ENCODE measurements at regions not wholly inside any gene's neighbourhood (a gene's known extent, or its start where the extent isn't known, plus 50 kb on each side); places are given as distances from the start of the nearest gene placed in this dataset.
"Not testable (repeated sequence)": the region's sequence is repeated elsewhere in the genome, so short reads cannot be mapped to it uniquely, and the experiment has no call there.

DNA sequence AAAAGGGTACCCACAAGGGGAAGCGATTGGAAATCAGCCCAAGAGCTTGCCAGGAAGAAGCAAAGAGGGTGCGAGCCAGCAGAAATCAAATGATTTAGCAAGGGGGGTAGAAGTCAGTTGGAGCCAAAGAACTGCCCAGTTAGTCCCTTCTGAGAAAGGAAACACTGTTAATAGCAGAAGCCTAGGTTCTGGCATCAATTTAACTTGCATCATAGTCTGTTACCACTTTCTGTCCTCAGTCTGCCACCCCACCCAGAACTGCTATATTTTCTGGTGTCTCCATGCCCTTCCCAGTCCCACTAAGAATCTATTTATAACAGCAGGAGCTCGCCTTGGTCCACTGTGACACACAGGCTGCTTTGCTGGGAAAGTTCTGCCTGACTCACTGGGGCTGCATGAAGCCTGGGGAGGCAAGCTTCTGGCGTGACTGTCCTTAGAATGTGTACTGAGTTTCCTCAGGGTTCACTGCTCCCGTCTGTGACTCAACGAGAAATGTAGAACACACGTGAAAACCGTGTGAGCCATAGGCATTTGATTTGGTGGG is 157.8 kb upstream of the TTC29 start:
- DNase-seq (no peak), ATAC-seq (peak in 3 of 4 donors; percentile 64 to 85 (median 68)), FAIRE-seq (no peak)
- WGBS, 2 donors: 37 to 44% methylated on average over 8 of the region's 8 CpGs
- no peaks in the 10 kb centered on the region for H3K36me3 ChIP-seq
- H3K4me1 ChIP-seq: no peaks in the 10 kb centered on the region
- H3K4me3 ChIP-seq: no peak overlapping the region
- intact Hi-C loops (cut with DNase I): no loop called here
- no peak overlapping the region for H3K27ac ChIP-seq
- TF ChIP-seq, protein P1, sequence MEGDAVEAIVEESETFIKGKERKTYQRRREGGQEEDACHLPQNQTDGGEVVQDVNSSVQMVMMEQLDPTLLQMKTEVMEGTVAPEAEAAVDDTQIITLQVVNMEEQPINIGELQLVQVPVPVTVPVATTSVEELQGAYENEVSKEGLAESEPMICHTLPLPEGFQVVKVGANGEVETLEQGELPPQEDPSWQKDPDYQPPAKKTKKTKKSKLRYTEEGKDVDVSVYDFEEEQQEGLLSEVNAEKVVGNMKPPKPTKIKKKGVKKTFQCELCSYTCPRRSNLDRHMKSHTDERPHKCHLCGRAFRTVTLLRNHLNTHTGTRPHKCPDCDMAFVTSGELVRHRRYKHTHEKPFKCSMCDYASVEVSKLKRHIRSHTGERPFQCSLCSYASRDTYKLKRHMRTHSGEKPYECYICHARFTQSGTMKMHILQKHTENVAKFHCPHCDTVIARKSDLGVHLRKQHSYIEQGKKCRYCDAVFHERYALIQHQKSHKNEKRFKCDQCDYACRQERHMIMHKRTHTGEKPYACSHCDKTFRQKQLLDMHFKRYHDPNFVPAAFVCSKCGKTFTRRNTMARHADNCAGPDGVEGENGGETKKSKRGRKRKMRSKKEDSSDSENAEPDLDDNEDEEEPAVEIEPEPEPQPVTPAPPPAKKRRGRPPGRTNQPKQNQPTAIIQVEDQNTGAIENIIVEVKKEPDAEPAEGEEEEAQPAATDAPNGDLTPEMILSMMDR (IDR thresholded peaks at IDR 0.05): no peak
- no peaks in the 10 kb centered on the region for H3K9me3 ChIP-seq
- peaks cover 0 to 5% (median 0%) of the 10 kb centered on the region in 4 donors for H3K27me3 ChIP-seq

DNA sequence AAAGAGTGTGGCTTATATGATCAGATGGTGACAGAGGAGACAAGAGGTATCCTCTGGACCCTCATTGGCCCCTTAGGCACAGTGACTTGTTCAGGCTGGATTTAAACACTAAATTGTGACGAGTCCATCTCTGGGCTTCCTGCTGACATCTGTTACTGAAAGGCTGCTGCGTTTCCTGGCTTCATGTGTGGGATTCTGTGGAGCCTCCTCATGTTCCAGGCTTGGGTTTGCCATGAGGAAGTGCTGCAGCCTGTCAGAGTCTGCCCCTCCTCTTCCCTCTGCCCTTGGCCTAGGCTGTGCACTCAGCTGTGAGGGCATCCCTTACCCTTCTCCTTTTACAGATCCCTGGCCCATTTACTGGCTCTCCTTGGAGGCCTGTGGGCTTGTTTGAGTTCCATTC is 159.1 kb upstream of the TTC29 start:
- TF ChIP-seq, protein P1 (IDR thresholded peaks at IDR 0.05): no peak
- Histone ChIP-seq H3K27ac (no peak overlapping the region), H3K27me3 (peaks cover 0 to 5% (median 0%) of the 10 kb centered on the region in 4 donors), H3K4me1 (no peaks in the 10 kb centered on the region), H3K36me3 (no peaks in the 10 kb centered on the region), H3K9me3 (no peaks in the 10 kb centered on the region), H3K4me3 (no peak overlapping the region)
- ATAC-seq (peak in 1 of 4 donors; percentile 50), FAIRE-seq (no peak), DNase-seq (no peak)
- intact Hi-C loops (cut with DNase I): no loop called here
- WGBS, 2 donors: 47 to 70% methylated on average over 2 of the region's 2 CpGs

DNA sequence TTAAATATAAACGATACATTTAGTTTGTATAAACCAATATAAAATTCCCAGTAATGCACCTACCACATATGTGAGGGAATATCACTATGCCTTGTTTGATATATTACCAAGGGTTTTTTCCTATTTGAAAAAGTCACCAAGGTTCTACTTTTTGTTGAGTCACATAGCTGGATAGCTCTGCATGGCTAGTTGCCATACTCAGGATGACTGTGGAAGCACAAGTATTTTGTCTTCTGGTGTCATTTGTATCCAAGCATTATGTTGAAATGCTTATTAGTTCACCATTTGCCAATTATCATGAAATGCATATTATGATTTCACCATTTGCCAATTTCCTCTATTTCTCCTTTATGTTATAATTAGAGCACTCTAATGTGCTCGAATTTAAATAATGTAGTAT is 162.7 kb upstream of the TTC29 start:
- Histone ChIP-seq H3K9me3 (no peaks in the 10 kb centered on the region), H3K4me1 (no peaks in the 10 kb centered on the region), H3K27ac (no peak overlapping the region), H3K27me3 (no peaks in the 10 kb centered on the region), H3K36me3 (no peaks in the 10 kb centered on the region), H3K4me3 (no peak overlapping the region)
- DNase-seq (no peak), ATAC-seq (no peak), FAIRE-seq (no peak)
- intact Hi-C loops (cut with DNase I): no loop called here
- 60 to 72% methylated on average over 2 of the region's 2 CpGs for WGBS, 2 donors
- TF ChIP-seq, protein P1 (IDR thresholded peaks at IDR 0.05): no peak

DNA sequence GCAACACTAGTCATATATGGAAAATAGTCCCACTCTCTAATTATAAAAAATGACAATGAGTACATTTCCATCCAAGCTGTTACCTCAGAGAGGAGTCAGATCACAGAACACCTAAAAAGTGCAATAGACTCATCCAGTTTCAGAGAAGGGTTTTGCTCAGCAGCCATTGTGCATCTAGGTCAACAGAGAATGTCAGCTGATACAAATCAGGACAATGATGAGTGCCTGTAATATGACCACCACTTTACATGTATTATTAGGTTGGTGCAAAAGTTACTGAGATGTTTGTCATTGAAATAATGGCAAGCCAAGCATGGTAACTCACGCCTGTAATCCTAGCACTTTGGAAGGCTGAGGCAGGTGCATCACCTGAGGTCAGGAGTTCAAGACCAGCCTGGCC is 164.1 kb upstream of the TTC29 start:
- no peaks in the 10 kb centered on the region for H3K4me1 ChIP-seq
- ATAC-seq (no peak), FAIRE-seq (no peak), DNase-seq (no peak)
- TF ChIP-seq, protein P1 (IDR thresholded peaks at IDR 0.05): no peak
- 61 to 70% methylated on average over 1 of the region's 1 CpG for WGBS, 2 donors
- intact Hi-C loops (cut with DNase I): no loop called here
- no peak overlapping the region for H3K27ac ChIP-seq
- H3K36me3 ChIP-seq: no peaks in the 10 kb centered on the region
- H3K27me3 ChIP-seq: no peaks in the 10 kb centered on the region
- H3K9me3 ChIP-seq: no peaks in the 10 kb centered on the region
- no peak overlapping the region for H3K4me3 ChIP-seq

DNA sequence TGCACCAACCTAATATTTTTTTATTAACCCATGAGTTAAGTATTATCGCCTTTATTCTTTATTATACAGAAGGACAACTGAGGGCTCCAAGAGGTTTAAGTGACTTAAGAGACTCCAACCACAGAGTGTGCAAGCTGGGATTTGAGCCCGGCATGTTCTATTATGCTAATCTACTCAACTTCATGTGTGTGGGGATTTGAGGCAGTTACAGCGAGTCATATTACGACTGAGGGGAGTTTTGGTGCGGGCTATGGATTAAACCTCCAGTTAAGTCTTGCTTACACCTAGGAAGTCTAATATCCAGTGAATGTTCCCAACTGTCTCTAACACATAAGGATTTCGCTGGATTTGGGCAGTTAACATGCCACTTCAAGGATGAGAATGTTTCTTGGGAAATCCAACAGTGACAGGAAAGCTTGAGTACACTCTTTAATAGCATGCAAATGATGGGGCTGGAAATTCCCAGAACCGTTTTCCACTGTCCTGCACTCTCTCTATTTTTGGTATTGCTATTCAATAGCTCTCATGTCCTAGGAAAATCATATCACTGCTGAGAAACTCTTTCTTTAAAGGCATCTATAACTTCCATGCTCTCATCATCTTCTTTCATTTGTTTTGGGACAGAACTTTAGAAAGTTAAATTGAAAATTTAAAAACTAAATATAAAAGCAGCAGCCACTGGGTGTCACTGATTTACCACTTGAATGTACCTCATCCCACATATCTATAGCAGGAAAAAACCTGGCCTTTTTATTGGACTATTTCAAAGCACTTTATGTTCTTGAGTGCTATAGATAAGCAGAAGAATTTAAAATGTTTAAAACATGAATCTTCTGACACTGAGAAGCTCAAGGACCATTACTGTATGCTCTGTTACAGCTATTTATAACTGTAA is 165.1 kb upstream of the TTC29 start:
- Histone ChIP-seq H3K4me1 (no peaks in the 10 kb centered on the region), H3K27me3 (no peaks in the 10 kb centered on the region), H3K9me3 (no peaks in the 10 kb centered on the region), H3K4me3 (no peak overlapping the region), H3K36me3 (no peaks in the 10 kb centered on the region), H3K27ac (no peak overlapping the region)
- intact Hi-C loops (cut with DNase I): no loop called here
- no peak for DNase-seq
- FAIRE-seq: no peak
- TF ChIP-seq, protein P1 (IDR thresholded peaks at IDR 0.05): no peak
- 72 to 80% methylated on average over 7 of the region's 7 CpGs for WGBS, 2 donors
- no peak for ATAC-seq

DNA sequence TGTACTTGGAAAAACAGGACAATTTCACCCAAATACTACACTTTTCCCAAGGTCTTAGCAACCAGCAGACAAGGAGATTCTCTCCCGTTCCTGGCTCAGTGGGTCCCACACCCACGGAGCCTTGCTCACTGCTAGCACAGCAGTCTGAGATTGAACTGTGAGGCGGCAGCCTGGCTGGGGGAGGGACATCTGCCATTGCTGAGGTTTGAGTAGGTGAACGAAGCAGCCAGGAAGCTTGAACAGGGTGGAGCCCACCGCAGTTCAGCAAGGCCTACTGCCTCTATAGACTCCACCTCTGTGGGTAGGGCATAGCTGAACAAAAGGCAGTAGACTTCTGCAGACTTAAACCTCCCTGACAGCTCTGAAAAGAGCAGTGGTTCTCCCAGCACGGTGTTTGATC is 166.5 kb upstream of the TTC29 start:
- FAIRE-seq; H3K4me3 ChIP-seq; H3K36me3 ChIP-seq; H3K4me1 ChIP-seq; intact Hi-C loops (cut with DNase I); DNase-seq; H3K27me3 ChIP-seq; H3K9me3 ChIP-seq; ATAC-seq; H3K27ac ChIP-seq: not testable (repeated sequence)
- WGBS, 2 donors: 58 to 68% methylated on average over 6 of the region's 6 CpGs

Data from pancreas (tissue), 10 donors.